ENCODE measurements at regions not wholly inside any gene's neighbourhood (a gene's known extent, or its start where the extent isn't known, plus 50 kb on each side); places are given as distances from the start of the nearest gene placed in this dataset.
"Not testable (repeated sequence)": the region's sequence is repeated elsewhere in the genome, so short reads cannot be mapped to it uniquely, and the experiment has no call there.

DNA sequence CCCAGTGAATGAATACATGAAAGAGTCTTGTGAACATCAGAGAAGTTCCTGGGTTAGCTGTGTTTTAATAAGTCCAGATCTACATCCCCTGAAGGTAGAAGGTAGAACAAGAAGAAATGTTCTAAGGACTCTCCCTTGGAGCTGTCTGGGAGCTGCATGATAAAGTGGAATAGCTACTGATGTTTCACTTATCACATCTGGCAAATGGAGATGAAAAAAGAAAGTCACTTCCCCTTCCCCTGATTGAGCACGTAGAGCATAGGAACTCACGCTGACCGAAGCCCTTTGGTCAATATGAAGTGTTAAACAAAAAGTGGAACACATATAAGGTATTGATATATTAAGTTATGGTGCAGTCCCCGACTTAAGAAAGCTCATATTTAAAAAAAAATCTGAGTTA is 53.2 kb upstream of the PARP1 start:
- no peak for DNase-seq (ENCODE audit: low read depth)

DNA sequence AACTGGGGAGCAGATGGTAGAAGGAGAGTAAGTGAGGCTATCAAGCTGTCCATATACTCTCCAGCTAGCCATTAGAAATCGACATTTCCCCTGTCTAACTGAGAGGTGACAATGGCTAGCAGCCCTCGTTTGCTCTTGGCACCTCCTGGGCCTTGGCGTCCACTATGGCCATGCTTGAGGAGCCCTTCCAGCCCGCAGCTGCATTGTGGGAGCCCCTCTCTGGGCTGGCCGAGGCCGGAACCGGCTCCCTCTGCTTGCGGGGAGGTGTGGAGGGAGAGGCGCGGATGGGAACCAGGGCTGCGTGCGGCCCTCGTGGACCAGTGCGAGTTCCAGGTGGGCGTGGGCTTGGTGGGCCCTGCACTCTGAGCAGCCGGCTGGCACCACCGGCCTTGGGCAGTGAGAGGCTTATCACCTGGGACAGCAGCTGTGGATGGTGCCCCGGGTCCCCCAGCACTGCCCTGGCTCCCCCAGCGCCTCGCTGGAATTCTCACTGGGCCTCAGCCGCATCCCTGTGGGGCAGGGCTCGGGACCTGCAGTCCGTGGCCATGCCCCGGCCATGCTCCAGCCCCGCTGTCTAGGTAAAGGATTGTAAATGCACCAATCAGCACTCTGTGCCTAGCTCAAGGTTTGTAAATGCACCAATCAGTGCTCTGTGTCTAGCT is 56.2 kb upstream of the PARP1 start:
- DNase-seq (ENCODE audit: low read depth), result no peak

DNA sequence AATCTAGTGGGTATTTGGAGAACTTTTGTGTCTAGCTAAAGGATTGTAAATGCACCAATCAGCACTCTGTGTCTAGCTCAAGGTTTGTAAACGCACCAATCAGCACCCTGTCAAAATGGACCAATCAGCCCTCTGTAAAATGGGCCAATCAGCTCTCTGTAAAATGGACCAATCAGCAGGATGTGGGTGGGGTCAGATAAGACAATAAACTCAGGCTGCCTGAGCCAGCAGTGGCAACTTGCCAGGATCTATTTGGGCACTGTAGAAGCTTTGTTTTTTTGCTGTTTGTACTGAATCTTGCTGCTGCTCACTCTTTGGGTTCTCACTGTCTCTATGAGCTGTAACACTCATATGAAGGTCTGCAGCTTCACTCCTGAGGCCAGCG is 56.7 kb upstream of the PARP1 start:
- DNase-seq (ENCODE audit: low read depth), result not testable (repeated sequence)

DNA sequence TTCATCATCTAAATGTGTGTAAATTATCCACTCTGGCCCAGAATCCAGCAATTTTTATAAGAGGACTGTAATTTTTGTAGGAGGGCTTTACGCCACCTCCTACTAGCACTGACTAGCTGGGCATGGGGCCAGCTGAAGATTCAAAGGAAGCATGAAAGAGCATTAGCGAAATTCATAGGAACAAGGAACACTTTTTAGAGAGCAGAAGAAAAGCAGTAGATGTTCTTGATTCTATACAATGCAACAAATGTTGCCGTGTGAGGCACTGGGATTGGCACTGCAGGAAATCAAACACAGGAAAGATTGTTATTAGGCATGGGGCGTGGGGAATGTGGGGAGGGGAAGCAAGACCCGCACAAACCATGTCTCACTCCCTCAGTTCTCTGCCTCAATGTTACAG is 58.4 kb upstream of the PARP1 start:
- DNase-seq (ENCODE audit: low read depth), result no peak

DNA sequence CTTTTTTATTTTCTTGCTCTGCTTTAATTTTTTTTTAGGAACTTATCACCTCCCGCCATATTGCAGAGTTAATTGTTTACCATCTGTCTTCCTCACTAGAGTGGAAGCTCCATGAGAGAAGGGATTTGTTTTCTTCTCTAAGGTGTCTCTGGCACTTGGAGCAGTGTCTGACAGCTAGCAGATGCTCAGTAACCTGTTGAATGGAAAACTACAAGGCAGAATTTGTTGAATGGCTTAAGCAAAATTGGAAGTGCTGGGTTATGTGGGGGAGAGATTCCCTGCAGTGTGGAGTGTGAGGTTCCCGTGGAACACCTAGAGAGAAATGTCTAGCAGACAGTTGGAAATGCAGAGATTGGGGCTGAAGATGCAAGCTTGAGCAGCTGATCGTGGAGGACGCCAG is 59.5 kb upstream of the PARP1 start:
- no peak for DNase-seq (ENCODE audit: low read depth)

DNA sequence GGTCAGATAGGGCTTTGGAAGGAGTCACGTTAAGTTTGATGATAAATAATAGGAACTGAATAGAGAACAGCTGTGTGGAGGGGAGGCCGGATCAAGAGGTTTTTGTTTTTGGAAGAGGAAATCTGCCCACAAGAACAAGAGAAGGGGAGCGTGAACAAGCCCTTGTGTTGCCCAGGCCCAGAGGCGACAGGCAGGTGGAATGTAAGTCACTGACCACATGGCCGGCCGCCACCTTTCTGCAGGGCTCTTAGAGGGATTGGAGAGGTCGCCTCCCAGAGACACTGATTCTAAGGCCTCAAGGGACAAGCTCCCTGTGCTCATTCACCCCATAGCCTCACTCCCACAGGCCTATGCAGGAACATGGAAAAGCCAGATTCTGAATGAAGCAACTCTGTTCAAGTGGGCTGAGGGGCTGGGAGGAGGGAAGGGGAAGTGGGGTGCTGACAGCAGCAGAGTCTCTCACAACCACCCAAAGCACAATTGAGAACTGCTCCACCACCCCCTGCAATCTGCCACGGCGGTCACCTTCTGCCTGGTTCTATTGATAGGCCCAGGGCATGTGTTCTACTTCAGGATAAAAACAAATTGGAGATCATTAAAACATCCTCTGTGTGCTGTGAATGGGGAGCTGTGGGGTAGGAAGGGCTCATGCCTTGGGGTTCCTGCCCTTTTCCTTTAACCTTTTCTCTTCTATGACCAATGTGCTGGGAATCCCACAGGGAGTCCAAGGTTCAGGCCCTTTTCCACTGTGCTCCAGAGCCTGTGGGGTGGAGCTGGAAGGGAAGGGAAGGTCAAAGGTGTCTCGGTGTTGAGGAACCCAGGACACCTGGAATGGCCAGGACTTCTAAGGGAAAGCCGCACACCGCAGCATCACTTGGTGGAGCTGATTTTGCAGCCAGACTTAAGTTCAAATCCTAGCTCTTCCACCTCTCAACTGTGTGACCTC is 63.3 kb upstream of the PARP1 start:
- no peak for DNase-seq (ENCODE audit: low read depth)

DNA sequence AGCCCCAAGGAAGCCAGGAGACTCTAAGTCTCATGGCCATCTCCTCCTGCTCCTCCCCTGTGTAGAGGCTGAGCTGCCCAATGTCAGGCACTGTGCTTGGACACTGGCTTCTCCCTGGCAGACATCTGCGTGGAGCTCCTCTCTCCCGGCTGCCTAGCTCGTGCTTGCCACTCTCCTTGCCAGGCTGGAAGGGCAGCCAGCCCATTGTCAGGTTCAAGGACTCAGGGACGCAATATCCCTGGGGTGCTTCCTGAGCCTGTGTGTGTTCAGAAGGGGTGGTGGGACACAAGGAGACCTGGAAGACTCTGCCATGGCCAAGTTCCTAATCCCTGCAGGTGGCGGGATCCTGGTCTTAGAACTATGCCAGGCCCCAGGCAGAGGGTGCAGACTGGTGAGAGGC is 65.4 kb upstream of the PARP1 start:
- DNase-seq (ENCODE audit: low read depth), result no peak

DNA sequence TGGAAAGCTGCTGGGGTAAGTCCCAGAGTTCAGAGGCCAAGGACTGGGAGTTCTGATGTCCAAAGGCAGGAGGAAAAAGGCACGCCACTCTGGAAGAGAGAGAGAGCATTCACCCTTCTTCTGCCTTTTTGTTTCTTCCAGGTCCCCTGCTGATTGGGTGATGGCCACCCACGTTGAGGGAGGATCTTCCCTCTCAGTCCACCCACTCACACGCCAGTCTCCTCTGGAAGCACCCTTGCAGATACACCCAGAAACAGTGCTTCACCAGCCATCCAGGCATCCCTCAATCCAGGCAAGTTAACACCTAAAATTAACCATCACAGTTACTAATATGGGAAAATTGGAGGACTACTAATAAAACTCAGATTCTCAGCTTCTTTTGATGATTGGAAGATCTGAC is 66.1 kb upstream of the PARP1 start:
- DNase-seq (ENCODE audit: low read depth), result no peak

DNA sequence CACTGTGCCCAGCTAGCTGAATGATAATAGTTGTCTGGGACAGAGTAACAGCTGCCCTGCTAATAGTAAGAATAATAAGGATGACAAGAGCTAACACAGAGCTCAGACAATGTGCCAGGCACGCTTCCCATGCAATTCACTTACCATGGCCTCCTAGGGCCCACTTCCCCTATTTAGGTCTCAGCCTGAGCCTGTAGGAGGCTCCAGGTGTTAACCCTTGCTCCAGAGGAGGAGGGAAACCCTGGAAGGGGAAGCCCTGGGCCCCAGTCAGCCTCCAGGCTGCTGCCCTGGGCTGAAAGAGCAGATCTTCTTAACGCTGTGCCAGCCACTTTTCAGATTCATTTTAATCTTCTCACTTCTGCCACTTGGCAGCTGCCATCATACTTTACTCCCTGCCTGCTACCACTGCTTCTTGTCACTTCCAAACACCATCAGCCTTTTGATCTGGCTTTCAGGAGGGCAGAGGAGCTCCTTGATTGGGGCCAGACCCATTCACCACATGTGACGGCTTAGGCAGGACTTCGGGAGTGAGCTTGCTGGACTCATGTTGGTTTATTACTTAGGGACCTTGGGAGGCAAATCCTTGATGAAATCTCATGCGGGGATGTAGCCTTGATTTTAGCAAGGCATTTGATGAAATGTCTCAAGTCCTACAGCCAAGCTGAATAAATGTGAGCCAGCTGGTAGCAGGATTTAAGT is 66.7 kb upstream of the PARP1 start:
- DNase-seq (ENCODE audit: low read depth), result no peak

DNA sequence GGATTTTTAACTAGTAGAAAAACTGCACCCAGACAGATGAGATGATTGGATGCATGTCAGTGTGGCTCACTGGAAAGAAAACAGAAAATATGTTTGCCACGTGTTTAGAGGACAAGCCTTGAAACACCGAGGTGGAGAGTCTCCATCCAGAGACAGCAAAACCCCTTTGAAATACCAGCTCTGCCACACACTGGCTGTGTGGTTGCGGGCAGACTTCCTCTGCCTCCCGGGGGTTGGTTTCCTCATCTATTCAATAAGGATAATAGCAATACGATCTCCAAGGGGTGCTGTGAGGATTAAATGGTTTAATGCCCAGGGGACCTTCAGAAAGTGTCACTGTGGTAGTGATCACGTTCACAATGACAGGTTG is 67.2 kb upstream of the PARP1 start:
- DNase-seq (ENCODE audit: low read depth), result no peak

DNA sequence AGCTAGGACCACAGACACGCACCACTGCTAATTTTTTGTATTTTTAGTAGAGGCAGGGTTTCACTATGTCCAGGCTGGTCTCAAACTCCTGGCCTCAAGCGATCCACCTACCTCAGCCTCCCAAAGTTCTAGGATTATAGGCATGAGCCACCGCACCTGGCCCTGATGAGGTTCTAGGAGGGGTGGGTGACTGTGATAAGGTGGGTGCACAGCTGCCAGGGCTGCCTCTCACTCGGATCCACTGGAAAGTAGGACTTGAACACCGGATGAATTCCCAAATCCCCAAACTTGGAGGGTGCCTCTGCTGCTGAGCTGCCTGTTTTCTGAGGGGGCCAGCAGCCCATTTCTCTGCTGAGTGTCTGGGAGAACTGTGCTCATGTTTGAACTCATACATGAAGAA is 68.2 kb upstream of the PARP1 start:
- DNase-seq (ENCODE audit: low read depth), result no peak

DNA sequence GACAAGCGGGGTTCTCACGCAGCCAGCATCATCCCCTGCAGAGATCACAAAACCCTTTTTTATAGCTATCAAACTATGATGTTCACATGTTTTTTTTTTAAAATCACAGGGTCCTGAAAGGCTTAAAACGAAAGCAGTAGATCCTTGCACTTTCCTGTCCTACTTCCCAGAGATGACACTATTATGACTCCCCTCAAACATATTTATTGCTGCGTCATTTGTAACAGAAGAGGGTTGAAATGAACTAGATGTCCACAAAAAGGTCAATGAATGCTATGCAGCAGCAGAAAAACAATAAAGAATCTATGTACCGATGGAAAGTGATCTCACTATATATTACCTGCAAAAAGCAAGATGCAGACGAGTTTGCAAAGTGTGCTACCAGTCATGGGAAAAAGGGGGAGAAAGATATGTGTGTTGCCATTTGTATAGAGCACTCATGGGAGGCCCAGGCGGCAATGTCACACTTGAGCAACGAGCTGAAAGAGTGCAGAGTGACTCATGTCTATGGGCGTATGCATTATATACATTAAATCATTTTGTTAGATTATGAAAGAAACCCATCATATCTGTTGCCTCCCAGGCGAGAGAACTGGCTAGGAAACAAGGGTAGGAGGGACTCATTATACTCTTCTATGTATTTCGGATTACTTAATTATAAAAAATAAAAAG is 68.9 kb upstream of the PARP1 start:
- DNase-seq (ENCODE audit: low read depth), result no peak

DNA sequence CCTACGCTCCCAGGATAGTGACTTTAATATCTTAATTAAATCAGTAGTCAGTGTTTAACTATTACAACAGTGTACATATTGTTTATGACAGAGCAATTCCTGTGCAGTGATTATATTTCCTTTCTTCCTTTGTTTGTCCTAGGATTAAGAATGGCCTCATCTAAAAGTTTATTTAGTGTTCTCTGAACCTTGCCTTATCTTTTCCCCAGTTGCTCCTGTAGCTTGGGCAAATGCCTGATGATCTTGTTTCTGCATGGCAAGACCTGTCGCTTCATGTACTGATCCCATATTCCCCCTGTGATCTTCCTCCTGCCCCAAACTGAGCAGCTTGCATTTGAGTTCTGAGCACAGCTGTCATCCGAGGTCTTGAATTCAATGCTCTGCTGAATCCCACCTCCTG is 69.1 kb upstream of the STUM start:
- no peak for DNase-seq (ENCODE audit: low read depth)

DNA sequence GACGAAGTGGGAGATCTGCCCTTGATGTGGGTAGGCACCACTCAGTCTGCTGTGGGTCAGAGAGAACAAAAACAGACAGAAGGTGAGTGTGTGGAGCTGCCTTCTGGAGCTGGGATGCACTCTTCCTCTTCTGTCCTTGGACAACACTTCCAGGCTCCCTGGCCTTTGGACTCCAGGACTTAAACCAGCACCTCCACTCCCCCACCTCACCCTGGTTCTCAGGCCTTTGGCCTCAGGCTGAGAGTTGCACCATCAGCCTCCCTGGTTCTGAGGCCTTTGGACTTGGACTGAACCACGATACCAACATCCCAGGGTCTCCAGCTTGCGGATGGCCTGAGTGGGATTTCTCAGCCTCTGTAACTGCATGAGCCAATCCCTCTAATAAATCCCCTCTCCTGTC is 68.1 kb upstream of the STUM start:
- no peak for DNase-seq (ENCODE audit: low read depth)

DNA sequence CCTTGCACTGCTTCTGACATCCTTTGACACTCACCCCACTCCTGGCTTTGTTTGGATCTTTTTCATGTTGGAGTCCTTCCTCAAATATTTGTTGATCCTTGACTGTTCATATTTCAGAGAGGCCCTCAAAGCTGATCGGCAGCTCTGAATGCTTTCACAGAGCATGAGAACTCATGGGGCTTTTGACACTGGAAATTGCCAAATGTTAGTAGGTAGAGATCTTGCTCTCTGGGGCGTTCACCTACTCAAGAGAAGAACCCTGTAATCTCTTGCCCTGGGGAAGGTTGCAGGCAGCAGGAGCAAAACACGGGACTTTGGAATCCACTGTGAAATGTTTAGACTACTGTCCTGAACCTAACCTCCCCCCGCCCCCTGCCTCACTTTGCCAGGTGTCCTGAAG is 67.4 kb upstream of the STUM start:
- DNase-seq (ENCODE audit: low read depth), result no peak

DNA sequence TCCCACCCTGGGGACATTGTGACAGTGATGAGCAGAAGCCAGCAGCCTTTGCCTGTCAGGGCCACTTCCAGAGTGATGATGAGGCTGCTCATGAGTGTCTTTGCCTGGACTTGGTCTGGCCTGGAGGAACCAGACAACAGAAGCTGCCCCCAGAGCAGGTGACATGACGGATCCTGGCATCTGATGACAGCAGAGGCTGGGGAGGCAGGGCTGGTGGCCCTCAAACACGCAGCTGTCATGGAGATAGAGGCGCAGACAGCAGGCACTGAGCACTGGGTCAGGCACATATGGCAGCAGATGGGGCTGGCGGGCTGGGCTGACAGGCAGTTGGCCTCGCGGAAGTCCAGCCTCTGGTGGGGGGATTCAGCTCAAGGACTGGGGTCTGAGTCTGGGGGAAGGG is 66.4 kb upstream of the STUM start:
- DNase-seq (ENCODE audit: low read depth), result no peak

DNA sequence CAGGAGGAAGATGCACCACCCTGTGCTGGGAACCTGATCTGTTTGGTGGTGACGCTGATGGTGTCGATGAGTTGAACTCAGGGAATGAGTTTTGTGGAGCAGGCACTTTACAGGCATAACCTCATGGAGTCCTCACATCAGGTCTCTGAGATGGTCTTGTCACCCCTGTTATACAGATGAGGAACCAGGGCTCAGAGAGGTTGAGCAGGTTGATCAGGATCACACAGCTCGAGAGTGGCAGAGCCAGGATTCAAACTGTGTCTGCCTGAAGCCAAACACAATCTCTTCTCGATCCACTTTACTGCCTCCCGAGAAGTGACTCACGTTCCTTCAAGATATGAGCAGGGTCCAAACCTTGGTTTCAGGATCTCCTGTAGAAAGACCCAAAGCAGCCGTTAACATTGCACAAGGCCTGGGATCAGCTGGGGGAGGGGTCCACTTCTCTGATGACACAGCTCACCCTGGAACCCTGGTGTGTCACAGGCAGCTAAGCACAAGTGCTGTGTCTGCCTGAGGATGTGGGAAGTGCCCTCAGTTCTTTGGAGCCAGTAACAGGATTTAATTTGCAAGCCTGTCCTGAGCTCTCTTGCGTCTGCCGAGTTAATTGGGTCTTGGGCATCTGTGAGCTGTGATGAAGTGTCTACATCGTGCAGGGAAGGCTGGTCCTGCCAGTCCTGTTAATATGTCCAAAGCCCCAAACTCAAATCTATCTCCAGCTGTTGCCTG is 65.4 kb upstream of the STUM start:
- no peak for DNase-seq (ENCODE audit: low read depth)

DNA sequence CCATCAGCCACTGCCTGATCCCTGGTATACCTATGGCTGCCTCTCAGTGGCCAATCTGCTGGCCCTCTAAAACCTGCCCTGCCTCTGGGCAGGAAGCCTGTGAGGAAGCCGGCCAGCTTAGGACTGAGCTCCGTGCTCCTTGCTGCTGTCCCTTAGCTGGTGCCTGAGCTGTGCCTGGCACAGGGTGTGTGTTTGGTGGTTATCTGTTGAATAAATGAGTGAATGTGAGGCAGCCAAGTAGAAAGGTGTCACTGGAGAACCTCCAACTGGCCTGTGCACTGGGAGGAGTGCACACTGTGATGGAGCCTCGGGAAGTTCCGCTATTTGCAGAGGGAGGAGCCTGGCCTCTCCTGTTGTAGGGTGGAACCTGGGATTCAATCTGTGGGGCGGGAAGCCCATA is 63.4 kb upstream of the STUM start:
- DNase-seq (ENCODE audit: low read depth), result no peak

DNA sequence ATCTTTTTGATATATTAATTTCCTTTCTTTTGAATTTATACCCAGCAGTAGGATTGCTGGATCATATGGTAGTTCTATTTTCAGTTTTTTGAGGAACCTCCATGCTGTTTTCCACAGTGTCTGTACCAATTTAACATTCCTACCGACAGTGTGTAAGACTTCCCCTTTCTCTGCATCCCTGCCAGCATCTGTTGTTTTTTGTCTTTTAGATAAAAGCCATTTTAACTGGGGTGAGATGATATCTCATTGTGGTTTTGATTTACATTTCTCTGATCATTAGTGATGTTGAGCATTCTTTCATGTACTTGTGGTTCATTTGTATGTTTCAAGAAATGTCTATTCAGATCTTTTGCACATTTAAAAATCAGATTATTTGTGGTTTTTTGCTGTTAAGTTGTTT is 62.4 kb upstream of the STUM start:
- DNase-seq (ENCODE audit: low read depth), result no peak

DNA sequence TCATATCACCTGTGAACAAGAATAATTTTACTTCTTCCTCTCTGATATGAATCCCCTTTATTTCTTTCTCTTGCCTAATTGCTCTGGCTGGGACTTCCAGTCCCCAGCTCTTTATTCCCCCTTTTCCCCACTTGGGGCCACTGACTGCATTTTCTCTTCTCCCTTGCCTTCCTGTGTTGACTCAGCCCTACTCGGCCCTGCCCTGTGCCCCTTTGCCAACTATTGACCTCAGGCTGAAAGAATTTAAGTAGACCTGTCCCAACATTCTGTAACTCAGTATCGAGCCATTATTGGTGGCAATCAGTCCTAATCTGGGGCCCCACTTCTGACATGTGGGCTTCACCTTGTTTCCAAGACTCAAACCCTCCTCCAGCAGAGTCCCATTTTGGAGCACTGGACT is 60.6 kb upstream of the STUM start:
- peak; percentile 3 for DNase-seq (ENCODE audit: low read depth)

DNA sequence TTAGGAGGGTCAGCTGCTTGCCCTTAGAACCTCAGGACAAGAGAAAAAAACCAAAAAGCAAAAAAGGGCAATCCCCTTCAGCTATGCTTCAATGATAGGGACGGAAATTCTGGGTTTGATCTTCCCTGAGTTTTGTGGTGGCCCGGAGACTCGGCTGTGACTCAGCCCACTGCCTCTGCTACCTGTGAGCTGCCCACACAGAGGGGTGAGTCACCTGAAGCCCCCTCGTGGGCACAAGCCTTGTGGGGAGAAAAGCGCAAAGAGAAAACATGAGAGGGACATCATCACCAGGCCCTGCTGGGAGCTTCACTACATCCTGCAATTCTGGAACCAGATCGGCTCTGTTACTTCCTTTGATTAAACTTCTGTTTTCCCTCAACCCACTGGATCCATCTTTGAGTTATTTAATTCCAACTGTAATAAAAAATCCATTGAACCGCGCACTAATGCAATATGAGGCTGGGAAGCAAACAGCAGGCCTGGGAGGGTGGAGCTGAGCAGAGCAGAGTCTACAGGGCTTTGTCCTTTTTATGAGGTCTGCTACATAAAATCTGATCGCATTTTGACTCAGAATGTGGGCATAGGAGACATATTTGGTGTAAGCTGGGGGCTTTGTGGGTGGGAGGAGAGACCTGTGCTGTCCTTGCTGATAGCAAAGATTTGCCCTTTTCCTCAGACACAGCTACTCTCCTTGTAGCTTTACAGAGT is 58.7 kb upstream of the STUM start:
- no peak for DNase-seq (ENCODE audit: low read depth)
